ENCODE measurements at regions not wholly inside any gene's neighbourhood (a gene's known extent, or its start where the extent isn't known, plus 50 kb on each side); places are given as distances from the start of the nearest gene placed in this dataset.

- TF ChIP-seq CTCF (IDR thresholded peaks at IDR 0.05) (no peak), POLR2A (IDR thresholded peaks at IDR 0.05) (no peak)
Observed at GRCh38 chr15:35622641-35623340, 76.8 kb upstream of the DPH6 start.
